NCI-H2227 treated with DMSO at 0.1 percent for 48 hours (cell line): ENCODE measurements at regions not wholly inside any gene's neighbourhood (a gene's known extent, or its start where the extent isn't known, plus 50 kb on each side); places are given as distances from the start of the nearest gene placed in this dataset.
"Not testable (repeated sequence)": the region's sequence is repeated elsewhere in the genome, so short reads cannot be mapped to it uniquely, and the experiment has no call there.

Experiments used
- DNase-seq: peaks from one replicate; lab custom pipeline; 2025; lab: John Stamatoyannopoulos, UW

- no peak for DNase-seq
Observed at GRCh38 chr20:40634891-40635290, 54.1 kb downstream of the MAFB start.

GRCh38 chr20:40633123-40633850, 55.7 kb downstream of the MAFB start:
- no peak for DNase-seq

- no peak for DNase-seq
Observed at GRCh38 chr20:40632346-40632976, 56.6 kb downstream of the MAFB start.

- DNase-seq = no peak
Observed at GRCh38 chr20:40631119-40631631, 57.9 kb downstream of the MAFB start.

- DNase-seq = no peak
Observed at GRCh38 chr20:40630713-40631112, 58.3 kb downstream of the MAFB start.

GRCh38 chr20:40630099-40630498, 58.9 kb downstream of the MAFB start:
- no peak for DNase-seq

GRCh38 chr20:40628877-40629276, 60.2 kb downstream of the MAFB start:
- no peak for DNase-seq

- DNase-seq = not testable (repeated sequence)
Observed at GRCh38 chr20:40619053-40619452, 70.0 kb downstream of the MAFB start.

GRCh38 chr20:40617594-40617993, 71.4 kb downstream of the MAFB start:
- no peak for DNase-seq

GRCh38 chr20:40612837-40613236, 76.2 kb downstream of the MAFB start:
- no peak for DNase-seq

- no peak for DNase-seq
Observed at GRCh38 chr20:40612247-40612646, 76.8 kb downstream of the MAFB start.

GRCh38 chr20:40610730-40611129, 78.3 kb downstream of the MAFB start:
- no peak for DNase-seq

- DNase-seq = no peak
Observed at GRCh38 chr20:40607927-40608326, 81.1 kb downstream of the MAFB start.

GRCh38 chr20:40606660-40607059, 82.4 kb downstream of the MAFB start:
- DNase-seq = no peak

GRCh38 chr20:40606237-40606636, 82.8 kb downstream of the MAFB start:
- no peak for DNase-seq

GRCh38 chr20:40604416-40604815, 84.6 kb downstream of the MAFB start:
- DNase-seq = no peak

GRCh38 chr20:40603057-40603651, 85.9 kb downstream of the MAFB start:
- DNase-seq = no peak

- no peak for DNase-seq
Observed at GRCh38 chr20:40602381-40602780, 86.7 kb downstream of the MAFB start.

GRCh38 chr20:40600441-40601219, 88.4 kb downstream of the MAFB start:
- DNase-seq = no peak

- DNase-seq = no peak
Observed at GRCh38 chr20:40599987-40600386, 89.0 kb downstream of the MAFB start.

GRCh38 chr20:40592941-40593340, 96.1 kb downstream of the MAFB start:
- no peak for DNase-seq

GRCh38 chr20:40591536-40591935, 97.5 kb downstream of the MAFB start:
- no peak for DNase-seq
